ENCODE measurements at regions not wholly inside any gene's neighbourhood (a gene's known extent, or its start where the extent isn't known, plus 50 kb on each side); places are given as distances from the start of the nearest gene placed in this dataset.

DNA sequence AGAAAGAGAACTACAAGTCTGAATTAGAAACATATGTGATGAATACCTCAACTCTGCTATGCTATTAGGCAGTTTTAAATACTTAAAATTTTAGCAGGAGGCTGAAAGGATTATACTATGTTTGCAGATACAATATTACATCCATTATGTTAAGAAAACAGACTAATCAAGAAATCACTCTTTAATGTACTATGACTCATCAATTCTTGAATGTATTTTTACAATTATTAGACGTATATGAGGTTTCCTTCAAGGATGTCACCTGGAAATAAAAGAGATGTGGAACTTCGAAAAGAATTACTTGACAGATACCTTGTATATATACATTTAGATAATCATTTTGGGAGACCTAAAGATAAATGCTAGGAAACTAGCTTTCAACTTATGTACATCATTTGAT is 835.6 kb upstream of the MIR17HG start:
- TF ChIP-seq CTCF (conservative IDR thresholded peaks at IDR 0.05; ENCODE audit: low read depth, low read length) (no peak), EZH2 (IDR thresholded peaks at IDR 0.05; ENCODE audit: borderline replicate concordance, low read depth, low read length, poor library complexity, severe bottlenecking) (no peak)

Data from A673 (cell line).